ENCODE measurements at regions not wholly inside any gene's neighbourhood (a gene's known extent, or its start where the extent isn't known, plus 50 kb on each side); places are given as distances from the start of the nearest gene placed in this dataset.
"Not testable (repeated sequence)": the region's sequence is repeated elsewhere in the genome, so short reads cannot be mapped to it uniquely, and the experiment has no call there.

- TF ChIP-seq, protein P1, sequence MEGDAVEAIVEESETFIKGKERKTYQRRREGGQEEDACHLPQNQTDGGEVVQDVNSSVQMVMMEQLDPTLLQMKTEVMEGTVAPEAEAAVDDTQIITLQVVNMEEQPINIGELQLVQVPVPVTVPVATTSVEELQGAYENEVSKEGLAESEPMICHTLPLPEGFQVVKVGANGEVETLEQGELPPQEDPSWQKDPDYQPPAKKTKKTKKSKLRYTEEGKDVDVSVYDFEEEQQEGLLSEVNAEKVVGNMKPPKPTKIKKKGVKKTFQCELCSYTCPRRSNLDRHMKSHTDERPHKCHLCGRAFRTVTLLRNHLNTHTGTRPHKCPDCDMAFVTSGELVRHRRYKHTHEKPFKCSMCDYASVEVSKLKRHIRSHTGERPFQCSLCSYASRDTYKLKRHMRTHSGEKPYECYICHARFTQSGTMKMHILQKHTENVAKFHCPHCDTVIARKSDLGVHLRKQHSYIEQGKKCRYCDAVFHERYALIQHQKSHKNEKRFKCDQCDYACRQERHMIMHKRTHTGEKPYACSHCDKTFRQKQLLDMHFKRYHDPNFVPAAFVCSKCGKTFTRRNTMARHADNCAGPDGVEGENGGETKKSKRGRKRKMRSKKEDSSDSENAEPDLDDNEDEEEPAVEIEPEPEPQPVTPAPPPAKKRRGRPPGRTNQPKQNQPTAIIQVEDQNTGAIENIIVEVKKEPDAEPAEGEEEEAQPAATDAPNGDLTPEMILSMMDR (IDR thresholded peaks at IDR 0.05; ENCODE audit: insufficient read depth, low read length) = no peak
- no peak overlapping the region for H3K4me3 ChIP-seq (ENCODE audit: low read depth, low read length)
- no peak for DNase-seq (ENCODE audit: low read depth)
Observed at GRCh38 chr12:11986165-11986564, 84.6 kb upstream of the BCL2L14 start.

DNA sequence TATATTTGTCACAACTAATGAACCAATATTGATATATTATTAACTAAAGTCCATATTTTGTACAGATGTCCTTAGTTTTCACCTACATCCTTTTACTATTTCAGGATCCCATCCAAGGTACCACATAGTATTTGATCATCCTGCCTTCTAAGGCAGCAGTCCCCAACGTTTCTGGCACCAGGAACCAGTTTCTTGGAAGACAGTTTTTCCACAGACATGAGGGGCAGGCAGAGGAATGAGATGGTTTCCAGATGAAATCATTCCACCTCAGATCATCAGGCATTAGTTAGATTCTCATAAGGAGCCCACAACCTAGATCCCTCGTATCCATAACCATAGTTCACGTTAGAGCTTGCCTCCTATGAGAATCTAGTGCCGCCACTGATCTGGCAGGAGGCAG, 82.8 kb upstream of the BCL2L14 start:
- TF ChIP-seq, protein P1 (IDR thresholded peaks at IDR 0.05; ENCODE audit: insufficient read depth, low read length) = no peak
- H3K4me3 ChIP-seq (ENCODE audit: low read depth, low read length) = no peak overlapping the region
- DNase-seq (ENCODE audit: low read depth) = no peak

DNA sequence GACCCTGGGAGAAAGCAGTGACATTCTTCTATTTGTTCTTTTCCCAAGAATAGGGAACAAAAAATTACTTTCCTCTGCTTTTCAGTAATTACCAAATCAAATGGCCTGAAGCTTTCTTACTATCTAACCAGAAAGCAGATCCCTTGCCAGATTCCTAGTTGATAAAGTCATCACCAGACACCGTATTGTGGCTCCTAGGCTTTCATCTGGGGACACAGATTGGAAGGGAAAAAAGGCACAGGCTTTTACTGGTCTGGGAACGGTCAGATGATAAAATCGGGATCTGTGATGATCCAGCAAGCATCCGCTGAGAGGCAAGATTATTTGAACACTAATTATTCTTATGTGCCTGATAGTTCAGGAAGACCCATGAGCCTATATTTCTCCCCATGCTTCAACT, 79.1 kb upstream of the BCL2L14 start:
- TF ChIP-seq, protein P1 (IDR thresholded peaks at IDR 0.05; ENCODE audit: insufficient read depth, low read length) = no peak
- no peak for DNase-seq (ENCODE audit: low read depth)
- no peak overlapping the region for H3K4me3 ChIP-seq (ENCODE audit: low read depth, low read length)

DNA sequence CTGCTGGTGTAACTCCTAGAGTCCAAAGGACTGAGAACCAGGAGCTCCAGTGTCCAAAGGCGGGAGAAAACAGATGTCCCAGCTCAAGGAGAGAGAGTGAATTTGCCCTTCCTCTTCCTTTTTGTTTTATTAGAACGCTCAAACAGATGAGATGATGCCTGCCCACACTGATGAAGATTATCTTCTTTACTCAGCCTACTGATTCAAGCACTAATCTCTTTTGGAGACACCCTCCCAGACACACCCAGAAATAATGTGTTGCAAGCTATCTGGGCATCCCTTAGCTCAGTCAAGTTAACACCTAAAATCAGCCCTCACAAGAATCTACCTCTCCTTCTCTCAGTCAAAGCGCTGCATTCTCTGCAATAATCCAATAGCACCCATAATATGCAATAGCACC, 78.2 kb upstream of the BCL2L14 start:
- TF ChIP-seq, protein P1 (IDR thresholded peaks at IDR 0.05; ENCODE audit: insufficient read depth, low read length) = no peak
- H3K4me3 ChIP-seq (ENCODE audit: low read depth, low read length) = no peak overlapping the region
- DNase-seq (ENCODE audit: low read depth) = no peak

DNA sequence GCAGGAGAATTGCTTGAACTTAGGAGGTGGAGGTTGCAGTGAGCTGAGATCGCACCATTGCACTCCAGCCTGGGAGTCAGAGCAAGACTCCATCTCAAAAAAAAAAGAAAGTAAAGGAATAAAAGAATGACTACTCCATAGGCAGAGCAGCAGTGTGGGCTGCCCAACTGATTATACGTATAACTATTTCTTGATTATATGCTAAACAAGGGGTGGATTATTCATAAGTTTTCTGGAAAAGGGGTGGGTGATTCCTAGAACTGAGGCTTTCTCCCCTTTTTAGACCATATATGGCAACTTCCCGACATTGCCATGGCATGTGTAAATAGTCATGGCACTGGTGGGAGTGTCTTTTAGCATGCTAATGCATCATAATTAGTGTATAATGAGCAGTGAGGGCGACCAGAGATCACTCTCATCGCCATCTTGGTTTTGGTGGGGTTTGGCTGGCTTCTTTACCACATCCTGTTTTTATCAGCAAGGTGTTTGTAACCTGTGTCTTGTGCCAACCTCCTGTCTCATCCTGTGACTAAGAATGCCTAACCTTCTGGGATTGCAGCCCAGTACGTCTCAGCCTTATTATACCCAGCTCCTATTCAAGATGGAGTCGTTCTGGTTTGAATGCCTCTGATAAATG, 72.3 kb upstream of the BCL2L14 start:
- H3K4me3 ChIP-seq (ENCODE audit: low read depth, low read length); DNase-seq (ENCODE audit: low read depth): not testable (repeated sequence)

- no peak for DNase-seq (ENCODE audit: low read depth)
- TF ChIP-seq, protein P1 (IDR thresholded peaks at IDR 0.05; ENCODE audit: insufficient read depth, low read length) = no peak
- no peak overlapping the region for H3K4me3 ChIP-seq (ENCODE audit: low read depth, low read length)
Observed at GRCh38 chr12:11998944-11999315, 71.8 kb upstream of the BCL2L14 start.

DNA sequence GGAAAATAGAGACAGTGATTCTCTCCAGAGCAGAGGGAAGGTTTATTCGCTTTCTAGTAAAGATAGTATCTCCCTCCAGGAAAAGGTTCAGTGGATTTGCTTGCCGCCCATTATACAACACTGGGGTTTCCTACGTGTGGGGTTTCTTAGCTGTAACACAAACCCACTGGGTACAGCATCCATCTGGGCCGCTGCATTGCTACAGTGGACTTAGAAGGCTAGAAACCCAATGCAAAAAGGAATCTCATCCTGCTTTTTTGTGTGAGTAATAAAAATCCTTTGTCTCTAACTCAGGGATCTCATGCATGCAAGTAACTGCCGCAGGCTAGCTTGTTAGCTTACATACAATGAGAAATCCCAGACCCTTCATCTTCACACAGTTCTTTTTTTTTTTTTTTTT, 67.1 kb upstream of the BCL2L14 start:
- TF ChIP-seq, protein P1 (IDR thresholded peaks at IDR 0.05; ENCODE audit: insufficient read depth, low read length) = no peak
- DNase-seq (ENCODE audit: low read depth) = no peak
- no peak overlapping the region for H3K4me3 ChIP-seq (ENCODE audit: low read depth, low read length)

Measured in fibroblast of the aortic adventitia (primary cell).